OCI-LY7 (cell line): ENCODE measurements at regions not wholly inside any gene's neighbourhood (a gene's known extent, or its start where the extent isn't known, plus 50 kb on each side); places are given as distances from the start of the nearest gene placed in this dataset.

Source experiments
- BruUV-seq: library from RNA; stranded (reverse); fragments of 400-500 nt; replicated peaks from 2 replicates; lab custom pipeline; 2021; lab: Mats Ljungman, UMichigan
- CTCF ChIA-PET: fragments of 300-600 bp; sonication (Branson Sonifier 250); formaldehyde crosslinking; loops from one replicate; lab custom pipeline; 2022; ENCODE audit warnings: antibody characterized with exemption; ENCODE audit not compliant: unreplicated experiment; lab: Charles Lee
- POLR2A ChIA-PET: fragments of 300-600 bp; sonication (Branson Sonifier 250); formaldehyde crosslinking; loops from one replicate; lab custom pipeline; 2022; ENCODE audit warnings: antibody characterized with exemption; lab: Charles Lee
- DNase-seq: peaks from one replicate; pipeline ENCODE4 v3.0.0-alpha.2; 2015; ENCODE audit warnings: low spot score
- H2AFZ ChIP-seq: fragments of 200-600 bp; sonication (generic), shearing (Covaris generic); 2 replicates; pipeline ENCODE4 v1.6.1; 2014; ENCODE audit warnings: mild to moderate bottlenecking, antibody characterized with exemption, low read length, moderate library complexity
- H3K27ac ChIP-seq: fragments of 200-600 bp; sonication (generic); 2 replicates; pipeline ENCODE4 v1.5.1; 2014; ENCODE audit warnings: mixed run types, low read depth, mild to moderate bottlenecking, moderate library complexity, low read length, inconsistent platforms; ENCODE audit not compliant: poor library complexity, severe bottlenecking
- H3K36me3 ChIP-seq: fragments of 200-600 bp; sonication (generic); 2 replicates; pipeline ENCODE4 v1.6.1; 2014; ENCODE audit warnings: mild to moderate bottlenecking, antibody characterized with exemption, low read length, moderate library complexity, mixed read lengths; ENCODE audit not compliant: insufficient read depth
- H3K4me1 ChIP-seq: fragments of 200-600 bp; sonication (generic); 2 replicates; pipeline ENCODE4 v1.5.1; 2014; ENCODE audit warnings: mild to moderate bottlenecking, low read length; ENCODE audit not compliant: insufficient read depth, poor library complexity, severe bottlenecking
- H3K4me2 ChIP-seq: fragments of 200-600 bp; sonication (generic); 2 replicates; pipeline ENCODE4 v1.6.1; 2014; ENCODE audit warnings: mild to moderate bottlenecking, low read length
- H3K4me3 ChIP-seq: fragments of 200-600 bp; sonication (generic); 2 replicates; pipeline ENCODE4 v1.5.1; 2014; ENCODE audit warnings: mild to moderate bottlenecking, low read depth, low read length; ENCODE audit not compliant: poor library complexity, severe bottlenecking
- H3K79me2 ChIP-seq: fragments of 200-600 bp; sonication (generic); 2 replicates; pipeline ENCODE4 v1.6.1; 2016; ENCODE audit warnings: low read depth, mild to moderate bottlenecking, low read length, moderate library complexity, mixed read lengths; ENCODE audit not compliant: insufficient read depth
- H3K9me2 ChIP-seq: fragments of 200-600 bp; sonication (generic); 2 replicates; pipeline ENCODE4 v1.6.1; 2016; ENCODE audit warnings: mild to moderate bottlenecking, low read length, mixed read lengths; ENCODE audit not compliant: insufficient read depth
- H3K9me3 ChIP-seq: fragments of 200-600 bp; sonication (generic); 2 replicates; pipeline ENCODE4 v1.6.1; 2014; ENCODE audit warnings: mild to moderate bottlenecking, mixed run types, low read length, mixed read lengths
- H4K20me1 ChIP-seq: fragments of 200-600 bp; sonication (generic); 2 replicates; pipeline ENCODE4 v1.6.1; 2014; ENCODE audit warnings: mild to moderate bottlenecking, antibody characterized with exemption, low read length, moderate library complexity, mixed read lengths; ENCODE audit not compliant: insufficient read depth
- CTCF ChIP-seq: fragments of 200-600 bp; sonication (generic); conservative IDR thresholded peaks from 2 replicates; pipeline ENCODE4 v1.5.1; 2014; ENCODE audit warnings: mild to moderate bottlenecking, antibody characterized with exemption, low read length, moderate library complexity, mixed read lengths
- EZH2phosphoT487 ChIP-seq: fragments of 200-600 bp; sonication (generic); IDR thresholded peaks from 2 replicates; pipeline ENCODE4 v1.6.1; 2018; ENCODE audit warnings: low read depth, borderline replicate concordance, mild to moderate bottlenecking, mixed run types, antibody characterized with exemption, low read length, moderate library complexity, mixed read lengths
- intact Hi-C: fragments of 100-400 bp; cut with micrococcal nuclease; formaldehyde crosslinking; loops from one replicate; pipeline ENCODE4 v1.10.0; 2022; ENCODE audit not compliant: unreplicated experiment

GRCh38 chr4:132556316-132556715 is 592.8 kb upstream of the PCDH10 start:
- no peaks in the 10 kb centered on the region for H3K4me1 ChIP-seq
- POLR2A ChIA-PET, result no interaction called here
- H3K27ac ChIP-seq, result no peak overlapping the region
- no peaks in the 10 kb centered on the region for H3K9me2 ChIP-seq
- no peaks in the 10 kb centered on the region for H3K79me2 ChIP-seq
- H4K20me1 ChIP-seq, result no peaks in the 10 kb centered on the region
- no TSS peak for BruUV-seq
- DNase-seq, result no peak
- CTCF ChIA-PET, result no interaction called here
- H2AFZ ChIP-seq, result no peak overlapping the region
- intact Hi-C loops, result no loop called here
- H3K4me3 ChIP-seq, result no peak overlapping the region
- TF ChIP-seq EZH2phosphoT487 (no peak), CTCF (no peak)
- H3K9me3 ChIP-seq, result peaks cover 5% of the 10 kb centered on the region; the same call in 1 of the 2 replicates
- H3K4me2 ChIP-seq, result no peak overlapping the region
- no peaks in the 10 kb centered on the region for H3K36me3 ChIP-seq

- no peak overlapping the region for H3K27ac ChIP-seq
- H2AFZ ChIP-seq, result no peak overlapping the region; the same call in 1 of the 2 replicates
- no peaks in the 10 kb centered on the region for H3K36me3 ChIP-seq
- H3K4me3 ChIP-seq, result no peak overlapping the region
- peak; percentile 35 for DNase-seq
- no TSS peak for BruUV-seq
- POLR2A ChIA-PET, result interaction anchor here (0.6 to 1.0 kb wide), 4 partner anchors 29 to 514 kb away, joined by 3 to 4 read pairs (median 3); no protein-coding TSS in a partner anchor
- CTCF ChIA-PET, result no interaction called here
- no peaks in the 10 kb centered on the region for H4K20me1 ChIP-seq
- H3K9me3 ChIP-seq, result peaks cover 5% of the 10 kb centered on the region; the same call in 1 of the 2 replicates
- no peaks in the 10 kb centered on the region for H3K79me2 ChIP-seq
- intact Hi-C loops, result no loop called here
- no peaks in the 10 kb centered on the region for H3K9me2 ChIP-seq
- peak; percentile 54; the same call in 1 of the 2 replicates for TF ChIP-seq CTCF
- no peak for TF ChIP-seq EZH2phosphoT487
- no peak overlapping the region for H3K4me2 ChIP-seq
- no peaks in the 10 kb centered on the region for H3K4me1 ChIP-seq
Measured at GRCh38 chr4:132557660-132558059, 591.4 kb upstream of the PCDH10 start.

- CTCF ChIA-PET, result no interaction called here
- H3K4me3 ChIP-seq, result no peak overlapping the region
- H3K79me2 ChIP-seq, result no peaks in the 10 kb centered on the region
- POLR2A ChIA-PET, result interaction anchor here (0.6 to 0.9 kb wide), 4 partner anchors 14 to 351 kb away, joined by 3 to 4 read pairs (median 4); no protein-coding TSS in a partner anchor
- peak; percentile 16 for DNase-seq
- no peak overlapping the region for H3K4me2 ChIP-seq
- no TSS peak for BruUV-seq
- no peaks in the 10 kb centered on the region for H4K20me1 ChIP-seq
- no peaks in the 10 kb centered on the region for H3K9me2 ChIP-seq
- H2AFZ ChIP-seq, result no peak overlapping the region
- H3K4me1 ChIP-seq, result no peaks in the 10 kb centered on the region
- H3K9me3 ChIP-seq, result no peaks in the 10 kb centered on the region; the same call in 1 of the 2 replicates
- H3K36me3 ChIP-seq, result no peaks in the 10 kb centered on the region
- intact Hi-C loops, result no loop called here
- H3K27ac ChIP-seq, result no peak overlapping the region
- TF ChIP-seq EZH2phosphoT487, result no peak
- TF ChIP-seq CTCF, result peak; percentile 46; the same call in 1 of the 2 replicates
Measured at GRCh38 chr4:132564920-132565319, 584.2 kb upstream of the PCDH10 start.
